Stimulated activated CD8-positive, alpha-beta memory T cell treated with anti-CD3 and anti-CD28 coated beads, Interleukin-15, amount 100 ng/mL, for 48 hours (primary cell): ENCODE measurements at regions not wholly inside any gene's neighbourhood (a gene's known extent, or its start where the extent isn't known, plus 50 kb on each side); places are given as distances from the start of the nearest gene placed in this dataset.
"Not testable (repeated sequence)": the region's sequence is repeated elsewhere in the genome, so short reads cannot be mapped to it uniquely, and the experiment has no call there.

Experiments used
- DNase-seq, 2 donors: peaks; one replicate each; pipeline ENCODE4 v3.0.0-alpha.2; 2020; ENCODE audit warnings: low read depth in 2 of 2

DNA sequence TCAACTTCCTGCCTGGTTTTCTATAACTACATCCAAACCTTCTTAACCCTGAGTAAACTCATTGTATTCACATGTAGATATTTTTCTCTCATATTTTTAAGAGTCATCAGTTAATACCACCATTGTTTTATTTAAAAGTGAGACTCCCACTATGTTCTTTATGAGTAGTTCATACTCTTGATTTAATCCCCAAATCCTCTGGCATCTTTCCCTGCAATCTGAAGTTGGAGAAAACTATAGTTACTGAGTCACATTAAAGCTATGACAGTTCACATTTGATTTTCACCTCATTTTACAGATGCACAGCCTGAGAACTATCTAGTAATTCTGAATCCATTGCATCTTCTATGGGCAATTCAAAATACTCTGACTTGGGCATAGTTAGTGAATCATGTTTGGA, 1358.7 kb upstream of the NRXN1 start:
- no peak for DNase-seq

DNA sequence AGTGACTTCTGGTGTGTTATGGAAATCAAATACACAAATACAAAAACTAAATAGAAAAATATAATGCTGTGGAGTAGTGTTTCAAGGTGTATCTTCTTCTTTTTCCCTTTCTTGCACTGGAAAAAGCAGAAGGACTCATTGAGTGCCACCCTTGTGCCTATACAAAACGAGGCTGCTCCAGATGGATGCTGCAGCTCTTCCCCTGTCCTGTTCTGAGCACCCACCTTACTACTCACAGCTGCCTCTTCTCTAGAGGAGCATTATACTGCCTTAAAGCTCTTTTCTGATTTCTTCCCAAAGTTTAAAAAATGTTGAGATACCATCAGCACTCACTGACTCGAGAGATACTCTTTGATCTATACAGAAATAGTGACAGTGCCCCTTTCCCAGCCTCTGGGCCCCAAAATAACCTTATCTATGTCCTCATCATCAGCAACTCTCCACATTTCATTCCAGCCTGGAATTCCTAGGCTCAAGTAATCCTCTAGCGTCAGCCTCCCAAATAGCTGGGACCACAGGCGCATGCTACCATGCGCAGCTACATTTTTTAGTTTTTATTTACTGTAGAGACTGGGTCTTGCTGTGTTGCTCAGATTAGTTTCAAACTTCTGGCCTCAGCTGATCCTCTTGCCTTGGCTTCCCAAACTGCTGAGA, 1356.1 kb upstream of the NRXN1 start:
- DNase-seq: no peak

DNA sequence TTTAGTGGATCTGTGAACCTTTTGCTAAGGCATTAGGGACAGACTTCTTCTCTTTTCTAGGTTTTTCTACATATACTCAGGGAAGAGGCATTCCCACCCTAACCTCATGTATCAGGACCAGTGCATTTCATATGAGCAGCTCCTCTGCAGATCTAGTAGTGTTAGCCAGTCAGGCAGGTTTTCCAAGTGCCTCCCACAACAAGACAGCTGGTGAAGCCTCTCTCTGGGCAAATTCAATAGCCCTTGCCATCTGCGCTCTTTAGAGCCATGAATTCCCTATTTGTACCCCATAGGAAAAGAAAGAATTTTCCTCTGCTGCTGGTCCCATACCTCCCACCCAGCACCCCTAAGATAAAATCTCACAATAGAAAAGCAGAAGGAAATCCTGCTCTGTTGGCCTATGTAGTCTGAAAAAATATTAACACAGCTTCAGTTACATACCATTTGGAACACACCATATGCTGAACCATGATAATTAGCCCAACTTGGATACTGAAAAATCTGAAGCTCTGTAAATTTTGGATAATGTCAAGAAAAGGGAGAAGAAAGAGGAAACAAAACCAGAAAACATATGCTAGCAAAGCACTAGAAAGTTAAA, 1354.6 kb upstream of the NRXN1 start:
- DNase-seq: no peak

DNA sequence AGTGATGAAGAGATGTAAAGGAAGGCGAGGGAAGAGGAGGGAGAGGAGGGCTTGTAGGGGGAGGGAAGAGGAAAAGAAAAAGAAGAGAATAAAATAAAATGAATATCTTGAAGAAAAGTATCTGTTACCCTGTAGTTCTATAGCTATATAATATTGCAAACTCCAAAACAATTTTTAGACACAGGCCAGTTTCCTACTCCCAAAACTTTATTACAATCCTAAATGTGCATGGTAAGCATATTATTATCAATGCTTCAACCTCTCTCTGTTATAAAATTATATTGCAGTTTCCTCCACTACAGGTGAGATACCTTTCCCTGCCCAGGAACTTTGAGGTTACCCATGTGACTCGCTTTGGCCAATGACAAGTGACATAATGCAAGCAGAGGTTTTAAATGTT, 1351.6 kb upstream of the NRXN1 start:
- no peak for DNase-seq

DNA sequence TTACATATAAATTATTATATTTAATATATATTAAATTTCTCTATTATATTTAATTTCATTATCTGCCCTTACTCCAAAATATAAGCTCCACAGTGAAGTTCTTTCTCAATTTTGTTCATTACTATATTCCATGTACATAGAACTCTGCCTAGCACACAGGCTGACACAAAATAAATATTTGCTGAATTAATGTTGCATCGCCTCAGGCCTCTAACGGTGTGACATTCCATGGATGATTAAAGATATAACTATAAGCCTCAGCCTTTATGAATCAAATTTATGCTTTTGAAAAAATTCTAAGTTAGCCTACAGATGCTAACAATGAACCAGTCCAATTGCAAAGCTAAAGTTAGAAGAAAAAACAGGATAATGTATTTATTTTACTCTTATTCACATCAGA, 1337.2 kb upstream of the NRXN1 start:
- DNase-seq: no peak

DNA sequence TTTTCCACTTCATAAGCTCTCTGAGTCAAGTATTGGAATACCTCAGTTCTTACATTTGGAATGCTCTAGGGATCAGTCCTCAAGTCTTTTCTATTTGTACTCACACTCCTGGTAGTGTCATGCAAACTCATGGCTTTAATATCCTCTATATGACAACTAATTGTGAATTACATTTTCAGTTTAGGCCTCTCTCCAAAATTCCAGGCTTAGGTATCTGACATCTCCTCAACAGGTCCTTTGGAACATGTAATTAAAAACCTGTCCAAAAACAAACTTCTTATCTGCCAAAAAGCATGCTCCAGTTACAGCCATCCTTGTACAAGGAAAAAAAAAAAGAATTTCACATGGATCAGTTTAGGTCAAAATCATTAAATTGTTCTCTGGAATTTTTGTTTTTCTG, 1336.2 kb upstream of the NRXN1 start:
- DNase-seq: no peak

DNA sequence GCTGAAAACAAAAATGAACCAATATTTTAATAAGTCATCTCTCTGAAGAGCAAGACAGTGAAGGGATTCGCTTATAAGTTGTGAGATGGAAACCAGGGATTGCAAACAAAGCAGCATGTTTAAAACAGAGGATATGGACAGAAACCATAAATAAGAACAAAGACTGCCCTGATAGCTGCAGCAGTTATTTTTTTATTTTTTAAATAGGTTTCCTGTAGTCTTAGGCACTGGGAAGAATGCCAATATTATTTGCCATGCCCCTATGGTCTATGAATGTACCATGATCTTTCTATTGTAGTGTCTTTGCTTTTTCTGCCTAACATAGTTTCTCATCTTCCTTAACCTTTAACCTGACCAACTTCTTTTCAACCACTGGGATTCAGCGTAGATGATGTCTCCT, 1334.0 kb upstream of the NRXN1 start:
- no peak for DNase-seq

DNA sequence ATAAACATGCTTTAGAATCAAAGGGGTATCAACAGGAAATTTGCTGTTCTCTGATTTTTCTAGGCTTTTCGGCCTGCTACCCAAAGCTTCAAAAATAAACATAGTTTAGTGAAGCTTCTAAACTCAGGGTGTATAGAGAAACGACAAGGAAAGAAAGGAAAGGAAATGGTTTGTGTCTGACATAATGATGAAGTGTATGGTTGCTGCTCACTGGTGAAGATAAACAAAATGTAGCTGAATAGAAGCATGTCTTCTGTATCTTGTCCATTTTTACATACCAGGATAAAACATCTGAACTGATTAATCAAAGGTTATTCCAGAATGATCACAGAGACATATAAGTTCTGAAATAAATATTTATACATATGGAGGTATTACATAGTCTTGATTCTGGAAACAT, 1324.6 kb upstream of the NRXN1 start:
- no peak for DNase-seq

DNA sequence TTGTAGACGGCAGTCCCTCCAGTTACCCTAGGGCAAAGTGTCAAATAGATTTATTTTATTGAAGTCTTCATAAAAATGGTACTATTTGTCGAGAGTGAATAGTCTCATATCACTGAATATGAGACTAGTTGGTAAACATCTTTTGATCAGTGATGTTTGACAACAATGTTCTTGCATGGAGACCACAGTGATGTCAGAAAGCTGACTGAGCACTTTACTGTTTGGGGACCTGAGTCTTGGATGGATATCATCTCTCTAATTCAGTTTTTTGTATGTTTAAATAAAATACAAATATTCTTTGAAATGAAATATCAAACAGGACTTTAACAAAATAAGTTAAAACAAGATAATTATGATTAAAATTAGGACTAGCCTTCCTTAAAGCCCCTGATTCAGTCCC, 1315.4 kb upstream of the NRXN1 start:
- DNase-seq: no peak

DNA sequence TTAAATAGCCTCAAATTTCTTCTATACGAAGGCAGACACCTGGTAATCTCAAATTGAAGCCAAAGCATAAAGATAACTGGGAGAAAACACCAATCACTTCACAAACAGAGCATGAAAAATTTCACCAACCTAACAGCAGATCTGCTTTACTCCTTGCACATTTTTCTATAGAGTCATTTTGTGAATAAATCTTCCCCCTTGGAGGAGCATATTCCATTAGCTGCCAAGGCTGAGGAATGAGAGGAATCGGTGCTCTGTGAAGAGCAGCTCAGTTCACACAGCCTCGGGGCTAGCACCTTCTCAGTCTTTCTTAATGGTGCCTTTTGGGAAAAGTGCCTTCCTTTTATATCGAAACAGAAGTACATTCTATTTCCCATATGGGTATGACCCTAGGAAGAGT, 1313.7 kb upstream of the NRXN1 start:
- no peak for DNase-seq

DNA sequence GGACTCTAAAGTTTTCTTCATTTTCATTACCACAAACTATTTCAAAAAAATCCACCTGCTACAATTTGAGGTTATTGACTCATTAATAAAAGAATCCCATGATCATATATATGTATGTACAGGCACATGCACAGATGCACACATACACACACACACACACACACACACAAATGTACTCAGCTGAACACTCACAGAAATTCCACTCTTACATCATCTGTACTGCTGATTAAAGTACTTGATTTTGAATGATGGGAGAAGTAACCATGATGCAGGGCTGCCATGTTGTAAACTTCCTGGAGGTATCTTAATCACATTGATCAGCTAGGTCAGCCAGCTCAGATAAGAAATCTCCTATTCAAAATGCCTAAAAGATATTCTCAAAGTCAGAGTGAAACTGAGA, 1313.2 kb upstream of the NRXN1 start:
- no peak for DNase-seq

DNA sequence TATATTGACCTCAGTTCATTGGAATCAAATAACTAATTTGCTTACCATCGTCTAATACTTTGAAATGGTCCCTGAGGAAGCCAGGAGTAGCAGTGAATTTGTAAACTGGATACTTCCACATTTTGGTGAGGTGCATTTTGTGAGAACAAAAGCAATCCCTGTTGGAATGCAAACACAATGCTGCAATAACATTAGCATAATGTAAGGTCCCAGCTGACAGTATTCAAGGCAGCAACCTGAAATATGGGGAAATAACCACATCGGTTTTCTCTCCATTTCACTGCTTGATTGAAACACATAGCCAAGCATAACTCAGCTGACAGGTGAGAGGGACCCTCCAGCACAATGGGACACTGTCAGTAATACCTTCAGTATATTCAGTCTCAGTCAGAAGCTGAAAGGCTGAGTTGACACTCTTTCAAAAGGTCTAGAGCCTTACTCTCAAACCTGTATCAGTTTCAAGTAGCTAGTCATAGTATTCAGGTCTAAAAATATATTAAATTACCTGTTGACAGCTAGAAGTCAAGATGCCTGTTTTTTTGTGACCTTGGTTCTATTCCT, 1311.9 kb upstream of the NRXN1 start:
- DNase-seq: no peak

DNA sequence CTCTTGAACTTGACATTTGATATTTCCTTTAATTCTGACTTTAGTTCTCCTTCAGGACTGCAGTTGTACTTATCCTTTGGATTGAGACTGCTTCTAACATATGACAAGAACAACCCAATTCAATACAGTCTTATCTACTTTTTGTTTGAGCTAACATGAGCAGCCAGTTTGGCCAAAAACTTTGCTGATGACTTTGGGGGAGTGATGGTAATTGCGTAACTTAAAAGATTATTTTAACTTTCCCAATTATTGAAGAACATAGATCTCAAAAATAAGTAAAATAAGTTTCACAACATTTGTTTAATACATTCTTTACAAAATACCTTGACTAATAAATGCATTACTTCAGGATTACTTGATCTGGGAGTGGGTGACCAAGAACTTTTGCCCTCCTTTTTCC, 1311.1 kb upstream of the NRXN1 start:
- DNase-seq: no peak

DNA sequence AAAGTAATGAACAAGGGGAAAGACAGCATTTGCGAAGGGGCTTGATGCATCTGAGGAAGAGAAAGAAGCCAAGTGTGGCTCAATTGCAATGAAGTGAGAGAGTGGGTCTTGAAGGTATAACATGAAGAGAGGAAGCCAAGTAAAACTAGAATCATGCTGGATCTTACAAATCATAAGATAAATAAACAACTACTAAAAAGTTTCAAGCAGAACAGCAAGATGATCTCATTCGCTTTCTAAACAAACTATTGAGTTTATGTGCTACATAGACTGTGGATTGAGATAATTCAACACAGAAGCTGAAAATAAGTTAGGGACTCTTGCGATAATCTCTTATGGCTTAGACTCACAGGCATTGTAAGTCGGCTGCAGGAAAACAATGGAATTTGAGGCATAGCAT, 1310.5 kb upstream of the NRXN1 start:
- no peak for DNase-seq

DNA sequence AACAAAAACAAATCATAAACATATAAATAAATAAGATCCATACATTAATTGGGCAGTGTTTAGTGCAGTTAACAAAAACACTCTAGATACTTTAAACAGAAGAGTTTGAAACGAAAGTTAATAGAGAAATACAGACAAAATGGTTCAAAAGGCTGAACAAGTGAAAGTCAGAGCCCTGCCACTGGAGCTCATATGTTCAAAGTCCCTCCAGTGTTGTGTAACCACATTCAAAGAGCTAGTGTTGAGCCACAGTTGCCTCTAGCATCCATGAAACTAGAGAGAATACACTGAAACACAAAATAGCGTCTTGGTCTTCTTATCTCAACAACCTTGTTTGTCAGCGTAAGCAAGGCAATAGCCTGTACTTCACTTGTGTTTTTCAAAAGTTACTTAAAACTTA, 1309.8 kb upstream of the NRXN1 start:
- no peak for DNase-seq

DNA sequence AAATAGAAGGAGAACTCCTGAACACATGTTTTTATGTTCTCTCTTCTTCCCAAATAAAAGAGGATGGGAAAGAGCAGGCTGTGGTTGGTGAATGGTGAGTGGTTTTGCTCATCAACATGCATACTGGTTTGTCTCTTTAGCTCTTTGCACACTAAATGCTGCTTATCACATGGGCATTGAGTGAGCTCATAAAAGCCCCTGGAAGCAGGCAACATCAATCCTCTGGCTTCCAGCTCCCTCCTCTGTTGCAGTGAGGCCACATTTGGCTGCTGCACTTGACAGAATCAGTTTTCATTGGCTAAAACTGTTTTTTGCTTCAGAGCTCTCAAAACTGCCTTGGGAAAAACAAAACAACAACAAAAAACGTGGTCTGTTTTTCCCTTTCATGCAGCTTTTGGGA, 1308.2 kb upstream of the NRXN1 start:
- no peak for DNase-seq

DNA sequence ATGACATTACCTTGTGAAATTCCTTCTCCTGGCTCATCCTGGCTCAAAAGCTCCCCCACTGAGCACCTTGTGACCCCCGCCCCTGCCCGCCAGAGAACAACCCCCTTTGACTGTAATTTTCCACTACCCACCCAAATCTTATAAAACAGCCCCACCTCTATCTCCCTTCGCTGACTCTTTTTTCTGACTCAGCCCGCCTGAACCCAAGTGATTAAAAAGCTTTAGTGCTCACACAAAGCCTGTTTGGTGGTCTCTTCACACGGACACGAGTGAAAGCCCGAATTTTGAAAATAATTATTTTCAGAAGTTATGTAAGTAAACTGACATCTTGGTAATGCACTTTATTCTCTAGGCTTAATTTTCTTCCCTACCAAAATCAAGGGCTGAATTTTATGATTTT, 1305.9 kb upstream of the NRXN1 start:
- DNase-seq: not testable (repeated sequence)

DNA sequence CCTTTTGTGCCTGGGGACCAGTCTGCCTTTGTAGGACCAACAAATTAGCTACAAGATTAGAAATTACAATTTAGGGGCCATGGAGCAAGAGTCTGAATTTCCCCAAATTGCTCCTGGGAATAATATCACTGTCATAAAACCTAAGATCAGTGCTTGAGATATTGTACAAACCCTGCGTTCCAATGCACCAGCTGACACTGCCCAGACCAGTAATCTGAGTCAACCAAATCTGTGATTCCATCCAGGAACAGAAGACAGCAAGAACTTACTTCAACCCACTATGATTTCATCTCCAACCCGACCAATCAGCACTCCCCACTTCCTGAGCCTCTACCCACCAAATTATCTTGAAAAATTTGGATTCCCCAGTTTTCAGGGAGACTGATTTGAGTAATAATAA, 1305.0 kb upstream of the NRXN1 start:
- no peak for DNase-seq

DNA sequence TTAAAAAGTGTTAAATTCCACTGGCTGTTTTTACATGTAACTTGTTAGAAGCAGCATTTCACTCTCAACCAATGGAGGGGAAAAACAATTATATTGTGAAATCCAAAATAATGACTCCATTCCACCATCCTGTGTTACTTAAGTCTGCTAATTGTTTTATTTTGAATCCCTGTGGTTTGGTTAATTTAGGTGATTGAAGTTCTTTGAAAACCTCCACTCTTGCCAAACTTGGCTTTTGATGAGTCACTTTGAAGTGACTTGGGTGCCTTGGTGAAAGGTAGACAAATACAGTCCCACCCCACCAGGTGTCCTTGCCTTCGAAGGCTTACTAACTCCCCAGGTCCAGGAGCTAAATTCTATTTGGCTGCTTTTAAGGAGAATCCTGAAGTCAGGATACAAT, 1303.8 kb upstream of the NRXN1 start:
- DNase-seq: no peak

DNA sequence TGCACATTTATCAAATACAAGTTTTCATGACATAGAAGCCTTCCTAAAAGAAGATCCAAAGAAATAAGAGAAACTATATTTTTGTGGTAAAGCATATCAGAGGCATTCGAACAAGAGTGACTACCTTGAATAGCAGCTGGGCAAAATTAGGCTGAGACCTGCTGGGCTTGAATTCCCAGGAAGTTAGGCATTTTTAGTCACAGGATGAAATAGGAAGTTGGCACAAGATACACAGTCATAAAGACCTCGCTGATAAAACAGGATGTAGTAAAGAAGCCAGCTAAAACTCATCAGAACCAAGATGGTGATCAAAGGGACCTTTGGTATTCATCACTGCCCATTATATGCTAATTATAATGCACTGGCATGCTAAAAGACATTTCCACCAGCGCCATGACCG, 1302.3 kb upstream of the NRXN1 start:
- DNase-seq: no peak

DNA sequence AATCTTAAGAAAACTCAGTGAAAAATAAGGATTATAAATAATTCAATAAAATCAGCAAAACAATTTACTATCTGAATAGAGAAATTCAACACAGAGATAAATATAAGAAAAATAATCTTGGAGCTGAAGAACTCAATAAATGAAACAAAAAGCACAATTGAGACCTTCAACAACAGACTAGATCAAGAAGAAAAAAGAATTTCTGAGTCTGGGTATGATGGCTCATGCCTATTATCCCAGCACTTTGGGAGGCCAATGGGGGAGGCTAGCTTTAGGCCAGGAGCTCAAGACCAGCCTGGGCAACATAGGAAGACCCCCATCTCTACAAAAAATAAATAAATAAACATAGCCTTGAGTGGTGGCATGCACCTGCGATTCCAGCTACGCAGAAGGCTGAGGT, 1295.7 kb upstream of the NRXN1 start:
- no peak for DNase-seq

DNA sequence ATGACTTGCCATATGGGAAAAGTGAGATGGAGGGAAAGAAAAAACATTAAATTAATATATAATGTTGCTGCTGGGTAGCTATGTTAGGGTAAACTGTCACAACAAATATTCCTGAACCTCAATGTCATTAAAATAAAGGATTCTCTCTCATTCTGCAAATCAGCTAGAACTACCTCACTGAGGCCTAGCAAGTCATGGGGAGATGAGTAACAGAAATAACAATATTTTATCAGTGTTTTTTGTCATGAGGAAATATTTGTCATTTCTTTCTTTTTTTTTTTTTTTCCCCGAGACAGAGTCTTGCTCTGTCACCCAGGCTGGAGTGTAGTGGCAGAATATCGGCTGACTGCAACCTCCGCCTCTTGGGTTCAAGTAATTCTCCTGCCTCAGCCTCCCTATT, 1282.3 kb upstream of the NRXN1 start:
- no peak for DNase-seq

DNA sequence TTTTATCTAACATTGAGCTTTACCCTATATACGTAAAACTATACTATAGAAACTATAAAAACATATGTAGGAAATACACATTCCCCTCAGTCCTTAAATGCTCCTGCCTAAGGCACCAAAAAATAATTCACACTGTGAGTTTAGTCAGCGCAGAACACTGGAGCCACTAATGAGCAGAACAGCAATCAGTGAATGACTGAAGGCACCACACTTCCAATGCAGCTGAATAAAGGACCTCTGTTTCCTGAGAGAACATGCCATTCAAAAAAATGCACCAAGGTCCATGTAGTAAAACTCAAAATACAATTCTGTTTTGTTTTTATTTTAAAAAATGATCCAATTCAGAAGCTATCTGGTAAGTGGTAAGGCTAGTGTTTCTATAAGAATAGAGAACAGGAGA, 1280.6 kb upstream of the NRXN1 start:
- no peak for DNase-seq

DNA sequence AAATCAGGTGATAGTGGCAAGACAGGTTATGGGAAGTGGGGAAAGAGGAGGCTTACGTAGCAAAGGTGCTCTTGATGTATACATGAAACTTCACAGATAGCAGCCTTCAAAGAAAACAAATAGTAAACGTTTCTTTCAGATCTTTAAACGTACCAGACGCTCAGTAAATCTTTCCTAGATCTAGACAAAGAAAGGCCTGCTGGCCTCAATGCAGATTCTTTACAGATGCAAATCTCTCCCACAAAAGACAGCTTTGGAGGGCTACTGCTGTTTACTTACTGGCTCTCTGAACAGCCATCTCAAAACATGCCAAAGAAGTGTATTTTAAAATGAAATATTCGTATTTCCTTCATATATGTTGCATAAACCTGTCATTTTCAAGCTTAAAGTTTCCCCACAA, 1279.9 kb upstream of the NRXN1 start:
- DNase-seq: no peak
